GM12874 (cell line): ENCODE measurements at regions not wholly inside any gene's neighbourhood (a gene's known extent, or its start where the extent isn't known, plus 50 kb on each side); places are given as distances from the start of the nearest gene placed in this dataset.

Experiments
- CTCF ChIP-seq: IDR thresholded peaks from 2 replicates; pipeline ENCODE4 v1.5.1; 2011; ENCODE audit warnings: low read depth, mild to moderate bottlenecking, control low read depth, low read length, moderate library complexity; ENCODE audit not compliant: insufficient read depth

GRCh38 chr1:234955107-234955731, 173.4 kb downstream of the TOMM20 start:
- no peak for TF ChIP-seq CTCF

- no peak for TF ChIP-seq CTCF
Observed at GRCh38 chr1:234954613-234955012, 174.0 kb downstream of the TOMM20 start.

GRCh38 chr1:234953655-234954405, 174.8 kb downstream of the TOMM20 start:
- TF ChIP-seq CTCF, result no peak

GRCh38 chr1:234950598-234950997, 178.0 kb downstream of the TOMM20 start:
- no peak for TF ChIP-seq CTCF

GRCh38 chr1:234944439-234945344, 183.9 kb downstream of the TOMM20 start:
- TF ChIP-seq CTCF, result no peak

- TF ChIP-seq CTCF, result no peak
Observed at GRCh38 chr1:234943836-234944402, 184.7 kb downstream of the TOMM20 start.

- no peak for TF ChIP-seq CTCF
Observed at GRCh38 chr1:234942879-234943506, 185.6 kb downstream of the TOMM20 start.
